Activated CD8-positive, alpha-beta T cell treated with anti-CD3 and anti-CD28 coated beads for 36 hours (primary cell): ENCODE measurements at regions not wholly inside any gene's neighbourhood (a gene's known extent, or its start where the extent isn't known, plus 50 kb on each side); places are given as distances from the start of the nearest gene placed in this dataset.

Experiments
- ATAC-seq: fragments of 200-7000 bp; cut with Tn5 transposase; one replicate; pipeline ENCODE4 v1.10.0; 2021; ENCODE audit warnings: mild to moderate bottlenecking, moderate library complexity
- CTCF ChIA-PET: fragments of 350-600 bp; sonication (Branson Sonifier 250); formaldehyde crosslinking; loops from one replicate; lab custom pipeline; 2021; ENCODE audit warnings: antibody characterized with exemption; lab: Charles Lee
- POLR2A ChIA-PET: fragments of 350-600 bp; sonication (Branson Sonifier 250); formaldehyde crosslinking; loops from one replicate; lab custom pipeline; 2021; ENCODE audit warnings: antibody characterized with exemption; lab: Charles Lee
- DNase-seq: peaks from one replicate; pipeline ENCODE4 v3.0.0-alpha.2; 2020
- H3K27ac Mint-ChIP-seq: one replicate; pipeline ENCODE4 v1.8.0; 2021; ENCODE audit warnings: mild to moderate bottlenecking, mixed read lengths
- H3K27me3 Mint-ChIP-seq: one replicate; pipeline ENCODE4 v1.8.0; 2021; ENCODE audit warnings: mixed read lengths
- H3K36me3 Mint-ChIP-seq: one replicate; pipeline ENCODE4 v1.8.0; 2021; ENCODE audit warnings: low read depth, mixed read lengths
- H3K4me1 Mint-ChIP-seq: one replicate; pipeline ENCODE4 v1.8.0; 2021; ENCODE audit warnings: low read depth, mixed read lengths
- H3K4me3 Mint-ChIP-seq: one replicate; pipeline ENCODE4 v1.8.0; 2021; ENCODE audit warnings: mild to moderate bottlenecking, moderate library complexity, mixed read lengths
- H3K9me3 Mint-ChIP-seq: one replicate; pipeline ENCODE4 v1.8.0; 2021; ENCODE audit warnings: mixed read lengths
- intact Hi-C: fragments of 100-400 bp; cut with micrococcal nuclease; formaldehyde crosslinking; loops from one replicate; pipeline ENCODE4 v1.10.0; 2022
- TF ChIP-seq, protein P1 (sequence below): fragments of 200-600 bp; IDR thresholded peaks from one replicate; pipeline ENCODE4 v1.8.0; 2022; ENCODE audit warnings: antibody characterized with exemption, mild to moderate bottlenecking

DNA sequence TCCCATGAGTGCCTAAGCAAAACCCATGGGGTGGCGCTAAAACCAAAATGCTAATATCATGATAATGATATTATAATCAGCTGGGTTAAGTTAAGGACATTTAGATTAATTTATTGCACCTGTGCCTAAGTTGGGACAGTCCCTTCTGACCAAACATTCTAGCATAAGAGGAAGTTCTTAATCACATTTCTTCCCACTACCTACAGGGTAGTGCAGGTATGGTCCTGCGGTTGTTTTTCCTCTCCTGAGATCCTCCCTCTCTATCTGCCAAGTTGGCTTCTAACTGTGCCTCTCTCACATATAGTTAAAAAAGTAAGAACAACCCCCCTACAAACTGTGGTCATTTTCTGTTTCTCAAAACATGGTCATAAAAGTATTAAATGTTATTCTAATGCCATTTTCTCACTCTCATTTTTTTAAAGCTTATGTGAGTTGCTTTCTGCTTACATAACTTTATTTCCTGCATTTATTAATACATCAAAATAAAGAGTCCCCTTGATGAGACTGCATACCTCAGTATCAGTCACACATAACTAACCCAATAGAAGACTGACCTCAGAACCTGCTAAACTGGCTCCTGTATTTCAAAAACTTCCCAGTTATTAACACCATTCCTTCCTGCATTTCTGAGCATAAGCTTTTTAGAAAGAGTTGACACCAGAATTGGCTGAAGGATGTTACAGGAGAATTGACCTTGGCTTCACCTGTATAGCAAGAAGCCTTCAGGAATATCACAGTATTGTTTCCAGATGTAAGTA, 1332.5 kb downstream of the FSTL5 start:
- no peaks in the 10 kb centered on the region for H3K27me3 Mint-ChIP-seq
- no peaks in the 10 kb centered on the region for H3K36me3 Mint-ChIP-seq
- H3K4me1 Mint-ChIP-seq = no peaks in the 10 kb centered on the region
- ChIA-PET POLR2A (no interaction called here), CTCF (no interaction called here)
- TF ChIP-seq, protein P1, sequence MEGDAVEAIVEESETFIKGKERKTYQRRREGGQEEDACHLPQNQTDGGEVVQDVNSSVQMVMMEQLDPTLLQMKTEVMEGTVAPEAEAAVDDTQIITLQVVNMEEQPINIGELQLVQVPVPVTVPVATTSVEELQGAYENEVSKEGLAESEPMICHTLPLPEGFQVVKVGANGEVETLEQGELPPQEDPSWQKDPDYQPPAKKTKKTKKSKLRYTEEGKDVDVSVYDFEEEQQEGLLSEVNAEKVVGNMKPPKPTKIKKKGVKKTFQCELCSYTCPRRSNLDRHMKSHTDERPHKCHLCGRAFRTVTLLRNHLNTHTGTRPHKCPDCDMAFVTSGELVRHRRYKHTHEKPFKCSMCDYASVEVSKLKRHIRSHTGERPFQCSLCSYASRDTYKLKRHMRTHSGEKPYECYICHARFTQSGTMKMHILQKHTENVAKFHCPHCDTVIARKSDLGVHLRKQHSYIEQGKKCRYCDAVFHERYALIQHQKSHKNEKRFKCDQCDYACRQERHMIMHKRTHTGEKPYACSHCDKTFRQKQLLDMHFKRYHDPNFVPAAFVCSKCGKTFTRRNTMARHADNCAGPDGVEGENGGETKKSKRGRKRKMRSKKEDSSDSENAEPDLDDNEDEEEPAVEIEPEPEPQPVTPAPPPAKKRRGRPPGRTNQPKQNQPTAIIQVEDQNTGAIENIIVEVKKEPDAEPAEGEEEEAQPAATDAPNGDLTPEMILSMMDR = no peak
- intact Hi-C loops = no loop called here
- H3K4me3 Mint-ChIP-seq = no peak overlapping the region
- H3K27ac Mint-ChIP-seq = no peak overlapping the region
- H3K9me3 Mint-ChIP-seq = peaks cover 5% of the 10 kb centered on the region
- DNase-seq = no peak
- no peak for ATAC-seq

- Mint-ChIP-seq H3K9me3 (peaks cover 3% of the 10 kb centered on the region), H3K27ac (no peak overlapping the region), H3K36me3 (no peaks in the 10 kb centered on the region), H3K27me3 (no peaks in the 10 kb centered on the region), H3K4me1 (no peaks in the 10 kb centered on the region), H3K4me3 (no peak overlapping the region)
- ChIA-PET CTCF (no interaction called here), POLR2A (no interaction called here)
- intact Hi-C loops = no loop called here
- TF ChIP-seq, protein P1 = no peak
- DNase-seq = no peak
- ATAC-seq = no peak
Measured at GRCh38 chr4:160835789-160836188, 1328.0 kb downstream of the FSTL5 start.

DNA sequence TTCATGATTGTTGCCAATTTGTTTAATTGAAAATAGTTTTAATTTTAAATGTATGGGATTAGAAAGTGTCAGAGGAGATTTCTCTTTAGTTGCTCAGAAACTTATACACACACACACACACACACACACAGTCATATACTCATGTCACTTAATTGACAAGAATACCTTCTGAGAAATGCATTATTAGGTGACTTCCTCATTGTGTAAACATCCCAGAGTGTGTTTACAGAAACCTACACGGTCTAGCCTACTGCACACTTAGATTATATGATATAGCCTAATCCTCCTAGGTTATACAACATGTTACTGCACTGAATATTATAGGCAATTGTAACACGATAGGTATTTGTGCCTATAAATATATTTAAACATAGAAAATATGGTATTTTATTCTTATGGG, 1327.4 kb downstream of the FSTL5 start:
- no peak for ATAC-seq
- ChIA-PET POLR2A (no interaction called here), CTCF (no interaction called here)
- no peaks in the 10 kb centered on the region for H3K27me3 Mint-ChIP-seq
- no peaks in the 10 kb centered on the region for H3K4me1 Mint-ChIP-seq
- no peak overlapping the region for H3K4me3 Mint-ChIP-seq
- H3K9me3 Mint-ChIP-seq = no peaks in the 10 kb centered on the region
- no peaks in the 10 kb centered on the region for H3K36me3 Mint-ChIP-seq
- intact Hi-C loops = no loop called here
- no peak for DNase-seq
- TF ChIP-seq, protein P1 = no peak
- H3K27ac Mint-ChIP-seq = no peak overlapping the region

DNA sequence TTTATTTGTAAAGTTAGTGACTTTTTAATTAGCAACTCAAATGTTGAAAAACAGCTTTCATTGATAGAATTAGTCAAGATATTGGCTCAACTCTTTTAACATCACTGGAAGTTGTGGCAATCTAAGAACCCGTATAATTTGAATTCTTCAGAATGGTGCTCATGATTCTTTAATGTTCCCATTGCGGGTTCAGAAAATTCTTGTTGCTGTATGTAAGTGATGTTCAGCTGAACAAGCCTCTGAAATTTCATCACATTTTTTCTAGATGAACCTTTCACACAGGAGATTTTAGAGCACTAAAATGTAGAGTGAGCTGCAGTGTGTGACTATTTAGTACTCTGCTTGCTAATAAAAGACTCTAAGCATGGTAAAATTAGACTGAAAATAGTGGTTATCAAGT, 1317.7 kb downstream of the FSTL5 start:
- TF ChIP-seq, protein P1 = no peak
- ATAC-seq (no peak), DNase-seq (no peak)
- intact Hi-C loops = no loop called here
- ChIA-PET CTCF (no interaction called here), POLR2A (no interaction called here)
- no peaks in the 10 kb centered on the region for H3K36me3 Mint-ChIP-seq
- H3K9me3 Mint-ChIP-seq = peaks cover 5% of the 10 kb centered on the region
- H3K27me3 Mint-ChIP-seq = no peaks in the 10 kb centered on the region
- no peak overlapping the region for H3K4me3 Mint-ChIP-seq
- H3K27ac Mint-ChIP-seq = no peak overlapping the region
- H3K4me1 Mint-ChIP-seq = no peaks in the 10 kb centered on the region

- ChIA-PET CTCF (no interaction called here), POLR2A (no interaction called here)
- TF ChIP-seq, protein P1 = no peak
- no peak overlapping the region for H3K4me3 Mint-ChIP-seq
- H3K27ac Mint-ChIP-seq = no peak overlapping the region
- H3K4me1 Mint-ChIP-seq = no peaks in the 10 kb centered on the region
- H3K9me3 Mint-ChIP-seq = peaks cover 5% of the 10 kb centered on the region
- ATAC-seq (no peak), DNase-seq (no peak)
- H3K36me3 Mint-ChIP-seq = no peaks in the 10 kb centered on the region
- H3K27me3 Mint-ChIP-seq = no peaks in the 10 kb centered on the region
- intact Hi-C loops = no loop called here
Measured at GRCh38 chr4:160847228-160847627, 1316.6 kb downstream of the FSTL5 start.
